GM23248 (cell line): ENCODE measurements at regions not wholly inside any gene's neighbourhood (a gene's known extent, or its start where the extent isn't known, plus 50 kb on each side); places are given as distances from the start of the nearest gene placed in this dataset.

Experiments used
- EZH2 ChIP-seq: fragments of 200-600 bp; sonication (generic); IDR thresholded peaks from 2 replicates; pipeline ENCODE4 v1.6.1; 2018; ENCODE audit warnings: antibody characterized with exemption, mild to moderate bottlenecking; ENCODE audit not compliant: insufficient read depth, poor library complexity, severe bottlenecking
- EZH2phosphoT487 ChIP-seq: fragments of 200-600 bp; sonication (generic); IDR thresholded peaks from 2 replicates; pipeline ENCODE4 v1.6.1; 2018; ENCODE audit warnings: antibody characterized with exemption, moderate library complexity, mild to moderate bottlenecking, low read depth; ENCODE audit not compliant: insufficient read depth

- no peak for TF ChIP-seq EZH2phosphoT487
- TF ChIP-seq EZH2 = no peak
Measured at GRCh38 chr3:89576417-89576816, 469.0 kb downstream of the EPHA3 start.
